Right atrium auricular region (tissue), 2 donors: ENCODE measurements at regions not wholly inside any gene's neighbourhood (a gene's known extent, or its start where the extent isn't known, plus 50 kb on each side); places are given as distances from the start of the nearest gene placed in this dataset.

Experiments
- DNase-seq: peaks from one replicate; pipeline ENCODE4 v3.0.0-alpha.2; 2019; ENCODE audit warnings: low spot score
- H3K27ac ChIP-seq, 2 donors: fragments of 200-600 bp; sonication (generic); 1 replicate in 1 of 2; 2 replicates in 1 of 2; pipeline ENCODE4 v1.5.1; 2016 to 2019
- H3K27me3 ChIP-seq, 2 donors: fragments of 200-600 bp; sonication (generic); one replicate each; pipeline versions ENCODE4 v1.5.1 to v1.6.0; 2017 to 2019
- H3K36me3 ChIP-seq: fragments of 200-600 bp; sonication (generic); one replicate; pipeline ENCODE4 v1.5.1; 2016
- H3K4me1 ChIP-seq, 2 donors: fragments of 200-600 bp; sonication (generic); one replicate each; pipeline versions ENCODE4 v1.5.1 to v1.6.0; 2017 to 2019
- H3K4me3 ChIP-seq, 2 donors: fragments of 200-600 bp; sonication (generic); 1 replicate in 1 of 2; 2 replicates in 1 of 2; pipeline ENCODE4 v1.5.1; 2017 to 2019; ENCODE audit warnings: mild to moderate bottlenecking in 1 of 2, moderate library complexity in 1 of 2
- H3K9me3 ChIP-seq, 2 donors: fragments of 200-600 bp; sonication (generic); one replicate each; pipeline ENCODE4 v1.5.1; 2019
- TF ChIP-seq, protein P1 (sequence below), 2 donors: fragments of 200-600 bp; sonication (generic); IDR thresholded peaks; one replicate each; pipeline ENCODE4 v1.5.1; 2019; ENCODE audit warnings: antibody characterized with exemption in 2 of 2

DNA sequence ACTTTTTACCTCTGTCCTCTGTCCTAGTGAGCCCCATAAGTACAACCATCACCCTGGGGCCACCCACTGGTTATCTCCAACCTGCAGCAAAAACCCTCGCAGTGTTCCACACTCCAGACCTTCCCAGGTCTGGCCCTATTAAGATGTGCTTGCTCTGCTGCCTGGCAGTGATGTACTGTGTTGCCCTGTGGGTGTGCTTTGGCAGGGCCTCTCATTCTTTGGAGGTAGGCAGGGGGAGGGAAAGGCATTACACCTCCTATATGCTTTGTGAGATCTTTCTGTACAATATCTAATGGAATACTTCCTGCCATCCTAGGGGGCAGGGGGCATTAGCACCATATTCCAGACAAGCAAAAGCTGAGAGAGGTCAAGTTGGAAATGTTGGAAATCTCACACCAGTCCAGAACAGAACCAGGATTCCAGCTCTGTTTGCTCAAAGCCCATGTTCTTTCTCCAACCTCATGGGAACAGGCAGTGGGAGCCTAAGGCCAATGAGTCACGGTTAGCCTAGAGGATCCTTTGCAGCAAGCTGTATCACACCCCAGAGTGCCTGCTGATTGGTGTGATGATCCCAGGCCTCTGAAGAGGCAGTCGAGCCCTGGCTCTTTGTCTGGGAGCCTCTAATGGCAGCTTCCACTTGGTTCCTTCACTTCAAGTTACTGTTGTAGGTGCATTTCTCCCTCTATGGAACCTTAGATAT, 59.7 kb upstream of the UBL3 start:
- TF ChIP-seq, protein P1, sequence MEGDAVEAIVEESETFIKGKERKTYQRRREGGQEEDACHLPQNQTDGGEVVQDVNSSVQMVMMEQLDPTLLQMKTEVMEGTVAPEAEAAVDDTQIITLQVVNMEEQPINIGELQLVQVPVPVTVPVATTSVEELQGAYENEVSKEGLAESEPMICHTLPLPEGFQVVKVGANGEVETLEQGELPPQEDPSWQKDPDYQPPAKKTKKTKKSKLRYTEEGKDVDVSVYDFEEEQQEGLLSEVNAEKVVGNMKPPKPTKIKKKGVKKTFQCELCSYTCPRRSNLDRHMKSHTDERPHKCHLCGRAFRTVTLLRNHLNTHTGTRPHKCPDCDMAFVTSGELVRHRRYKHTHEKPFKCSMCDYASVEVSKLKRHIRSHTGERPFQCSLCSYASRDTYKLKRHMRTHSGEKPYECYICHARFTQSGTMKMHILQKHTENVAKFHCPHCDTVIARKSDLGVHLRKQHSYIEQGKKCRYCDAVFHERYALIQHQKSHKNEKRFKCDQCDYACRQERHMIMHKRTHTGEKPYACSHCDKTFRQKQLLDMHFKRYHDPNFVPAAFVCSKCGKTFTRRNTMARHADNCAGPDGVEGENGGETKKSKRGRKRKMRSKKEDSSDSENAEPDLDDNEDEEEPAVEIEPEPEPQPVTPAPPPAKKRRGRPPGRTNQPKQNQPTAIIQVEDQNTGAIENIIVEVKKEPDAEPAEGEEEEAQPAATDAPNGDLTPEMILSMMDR (IDR thresholded peaks at IDR 0.05) = no peak
- no peak for DNase-seq
- H3K4me1 ChIP-seq = no peaks in the 10 kb centered on the region
- no peaks in the 10 kb centered on the region for H3K9me3 ChIP-seq
- H3K4me3 ChIP-seq = no peak overlapping the region
- H3K27ac ChIP-seq = no peak overlapping the region
- no peaks in the 10 kb centered on the region for H3K36me3 ChIP-seq
- no peaks in the 10 kb centered on the region for H3K27me3 ChIP-seq

DNA sequence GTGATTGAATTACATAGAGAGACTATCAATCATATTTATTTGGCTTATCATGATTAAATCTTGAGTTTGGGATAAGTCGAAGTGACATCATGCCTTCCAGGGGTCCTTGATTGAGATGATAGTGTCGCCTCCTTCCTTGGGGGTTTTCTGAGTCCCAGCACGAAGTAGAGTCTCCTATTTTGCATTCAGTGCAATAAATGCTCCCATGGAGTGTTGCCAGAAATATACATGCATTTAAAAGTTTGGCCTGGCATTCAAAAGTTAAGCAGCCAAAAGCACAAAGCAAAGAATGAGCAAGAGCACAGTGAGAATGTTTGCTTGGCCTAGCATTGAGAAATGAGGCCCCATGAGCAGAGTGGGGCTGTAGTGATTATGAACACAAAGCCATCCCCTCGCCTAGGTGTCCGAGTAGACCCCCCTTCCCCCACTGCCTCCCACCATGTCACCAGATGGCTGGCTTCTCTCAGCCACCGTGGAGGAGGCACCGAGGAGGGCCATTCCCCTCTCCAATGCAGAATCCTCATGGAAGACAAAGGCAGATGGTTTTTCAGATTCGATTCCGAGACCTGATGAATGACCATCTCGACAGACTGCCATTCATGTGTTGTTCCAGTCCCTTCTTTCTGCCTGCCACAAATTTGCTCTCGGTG, 58.8 kb upstream of the UBL3 start:
- H3K27ac ChIP-seq = no peak overlapping the region
- H3K36me3 ChIP-seq = no peaks in the 10 kb centered on the region
- no peaks in the 10 kb centered on the region for H3K27me3 ChIP-seq
- TF ChIP-seq, protein P1 (IDR thresholded peaks at IDR 0.05) = no peak
- no peaks in the 10 kb centered on the region for H3K4me1 ChIP-seq
- DNase-seq = no peak
- H3K9me3 ChIP-seq = no peaks in the 10 kb centered on the region
- no peak overlapping the region for H3K4me3 ChIP-seq

DNA sequence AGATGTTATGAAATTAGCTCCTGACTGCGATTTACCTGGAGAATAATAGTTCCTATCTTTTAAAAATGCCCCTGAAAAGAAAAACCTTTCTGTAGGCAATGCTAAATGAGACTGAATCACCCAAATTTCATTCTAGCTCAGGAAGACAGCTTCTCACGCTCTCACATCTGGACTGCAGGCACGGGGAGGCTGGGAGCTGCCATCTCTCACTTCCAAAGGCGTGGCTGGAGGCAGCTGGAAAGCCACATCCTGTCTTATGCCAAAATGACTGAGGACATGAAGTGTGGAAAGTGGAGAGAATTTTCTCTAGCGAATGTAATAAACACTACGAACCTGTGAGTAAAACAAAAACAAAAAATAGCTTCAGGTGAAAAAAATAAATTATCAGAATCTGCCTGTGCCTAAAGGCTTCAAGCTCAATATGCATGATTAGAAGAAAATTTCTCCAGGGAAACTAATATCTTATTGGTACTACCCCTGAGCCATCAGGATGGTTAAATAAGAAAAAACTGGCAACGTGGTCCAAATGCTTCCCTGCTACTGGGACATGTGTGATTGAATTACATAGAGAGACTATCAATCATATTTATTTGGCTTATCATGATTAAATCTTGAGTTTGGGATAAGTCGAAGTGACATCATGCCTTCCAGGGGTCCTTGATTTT, 58.1 kb upstream of the UBL3 start:
- no peak overlapping the region for H3K27ac ChIP-seq
- DNase-seq = no peak
- no peak overlapping the region for H3K4me3 ChIP-seq
- H3K27me3 ChIP-seq = no peaks in the 10 kb centered on the region
- H3K4me1 ChIP-seq = no peaks in the 10 kb centered on the region
- no peaks in the 10 kb centered on the region for H3K9me3 ChIP-seq
- H3K36me3 ChIP-seq = no peaks in the 10 kb centered on the region
- TF ChIP-seq, protein P1 (IDR thresholded peaks at IDR 0.05) = no peak

DNA sequence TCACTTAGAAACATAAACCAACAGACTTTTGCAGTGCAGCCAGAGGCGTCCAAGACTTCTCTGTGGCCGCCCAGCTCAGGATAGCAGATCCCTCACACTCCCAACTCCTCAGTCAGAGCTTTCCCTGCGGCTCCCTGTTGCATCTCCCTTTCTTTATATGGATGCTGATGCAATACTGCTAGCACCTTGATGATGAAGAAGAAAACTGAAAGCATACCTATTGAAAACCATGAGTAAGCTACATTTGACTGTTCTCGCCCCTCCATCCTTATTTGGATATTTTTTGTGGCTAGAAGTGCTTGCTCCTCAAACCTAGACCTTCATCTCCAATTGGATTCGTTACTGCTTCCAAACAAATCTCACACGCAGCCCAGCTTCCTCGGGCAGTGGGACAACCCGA, 57.3 kb upstream of the UBL3 start:
- TF ChIP-seq, protein P1 (IDR thresholded peaks at IDR 0.05) = no peak
- Histone ChIP-seq H3K9me3 (no peaks in the 10 kb centered on the region), H3K27me3 (no peaks in the 10 kb centered on the region), H3K4me1 (peaks cover 0 to under 1% of the 10 kb centered on the region in 2 donors), H3K4me3 (no peak overlapping the region), H3K36me3 (no peaks in the 10 kb centered on the region), H3K27ac (no peak overlapping the region)
- DNase-seq = no peak

DNA sequence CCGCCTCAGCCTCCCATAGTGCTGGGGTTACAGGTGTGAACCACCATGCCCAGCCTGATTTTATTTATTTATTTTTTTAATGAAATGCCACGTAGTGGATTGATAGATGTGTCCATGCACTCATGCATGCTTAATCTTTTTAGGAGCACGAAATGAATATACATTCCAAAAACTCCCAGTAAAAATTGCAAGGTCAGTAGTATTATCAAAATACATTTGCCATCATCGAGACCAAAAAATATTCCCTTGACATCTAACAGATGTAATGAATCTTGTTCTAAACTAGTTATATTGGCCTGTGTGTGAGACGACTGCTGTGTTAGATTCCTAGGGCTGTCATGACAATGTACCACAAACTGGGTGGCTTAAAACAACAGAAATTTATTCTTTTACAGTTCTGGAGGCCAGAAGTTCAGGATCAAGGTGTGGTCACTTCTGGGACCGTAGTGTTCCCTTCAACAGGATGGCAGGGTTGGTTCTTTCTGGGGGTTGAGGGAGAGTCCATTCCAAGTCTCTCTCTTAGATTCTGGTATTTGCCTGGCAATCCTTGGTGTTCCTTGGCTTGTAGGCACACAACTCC, 56.1 kb upstream of the UBL3 start:
- no peaks in the 10 kb centered on the region for H3K9me3 ChIP-seq
- no peaks in the 10 kb centered on the region for H3K36me3 ChIP-seq
- no peaks in the 10 kb centered on the region for H3K27me3 ChIP-seq
- DNase-seq = no peak
- H3K4me1 ChIP-seq = peaks cover 0 to 7% of the 10 kb centered on the region in 2 donors
- TF ChIP-seq, protein P1 (IDR thresholded peaks at IDR 0.05) = no peak
- H3K4me3 ChIP-seq = no peak overlapping the region
- H3K27ac ChIP-seq = no peak overlapping the region
